Astrocyte (in vitro differentiated cells and primary cell): ENCODE measurements at regions not wholly inside any gene's neighbourhood (a gene's known extent, or its start where the extent isn't known, plus 50 kb on each side); places are given as distances from the start of the nearest gene placed in this dataset.

Experiments
- CTCF ChIP-seq: IDR thresholded peaks from 2 replicates; pipeline ENCODE4 v1.5.1; 2011; ENCODE audit warnings: low read depth, mild to moderate bottlenecking, inconsistent platforms, low read length, moderate library complexity; ENCODE audit not compliant: insufficient read depth
- EZH2 ChIP-seq: IDR thresholded peaks from 2 replicates; pipeline ENCODE4 v1.6.1; 2012; ENCODE audit warnings: mild to moderate bottlenecking, low read length, inconsistent platforms; ENCODE audit not compliant: insufficient read depth

DNA sequence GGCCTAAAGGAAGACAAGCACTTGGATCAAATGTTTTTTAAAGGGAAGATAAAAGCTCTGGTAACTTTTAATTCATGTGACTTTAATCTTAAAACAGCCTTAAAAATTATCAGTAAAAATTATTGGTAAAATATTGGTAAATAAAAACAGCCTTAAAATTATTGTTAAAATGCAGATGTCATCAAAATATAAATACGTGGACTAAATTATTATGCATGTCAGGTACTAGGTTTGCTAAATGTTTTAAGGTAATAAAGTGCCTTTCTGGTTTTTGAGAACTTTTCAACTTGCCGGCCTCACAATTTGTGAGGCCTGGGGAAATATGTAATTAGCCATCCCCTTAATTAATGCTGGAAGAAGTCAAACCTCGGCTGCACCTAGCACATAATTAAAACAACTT lies 147.7 kb downstream of the PRR32 start:
- TF ChIP-seq CTCF (no peak), EZH2 (no peak)
